Motor neuron (in vitro differentiated cells): ENCODE measurements at regions not wholly inside any gene's neighbourhood (a gene's known extent, or its start where the extent isn't known, plus 50 kb on each side); places are given as distances from the start of the nearest gene placed in this dataset.

Source experiments
- ATAC-seq, 8 experiments: fragments of 200-7000 bp; cut with Tn5 transposase; replicated peaks in 6 of 8; 2 replicates each; pipeline ENCODE4 v1.8.0; 2021; ENCODE audit warnings: mild to moderate bottlenecking in 8 of 8, moderate library complexity in 8 of 8
- H3K27ac ChIP-seq, 2 donors: fragments of 250-450 bp; sonication (Bioruptor Pico); 2 replicates each; pipeline ENCODE4 v1.9.0; 2021; ENCODE audit warnings: antibody characterized with exemption in 2 of 2, mild to moderate bottlenecking in 2 of 2, moderate library complexity in 1 of 2
- H3K4me1 ChIP-seq, 2 donors: fragments of 250-450 bp; sonication (Bioruptor Pico); replicated peaks in 1 of 2; 2 replicates each; pipeline ENCODE4 v1.6.1; 2021; ENCODE audit warnings: antibody characterized with exemption in 2 of 2, mild to moderate bottlenecking in 2 of 2, moderate library complexity in 1 of 2
- H3K4me3 ChIP-seq, 5 donors: fragments of 250-450 bp; sonication (Bioruptor Pico); 2 replicates each; pipeline ENCODE4 v1.9.0; 2021; ENCODE audit warnings: antibody characterized with exemption in 5 of 5, mild to moderate bottlenecking in 5 of 5, moderate library complexity in 4 of 5
- WGBS, 10 experiments: fragments of 450-650 bp; shearing (Covaris generic); methylation state at CpG; one replicate each; pipeline ENCODE4 v1.0.0; 2022; 5-methylcytosine and 5-hydroxymethylcytosine counted together
- in situ Hi-C, 9 experiments: fragments of 400-800 bp; cut with MboI; loops; one replicate each; pipeline ENCODE4 v1.15.0; 2021; ENCODE audit warnings: low sequenced_read_pairs in 9 of 9, low pct_unique_long_range_greater_than_20kb in 2 of 9; ENCODE audit not compliant: unreplicated experiment in 9 of 9

DNA sequence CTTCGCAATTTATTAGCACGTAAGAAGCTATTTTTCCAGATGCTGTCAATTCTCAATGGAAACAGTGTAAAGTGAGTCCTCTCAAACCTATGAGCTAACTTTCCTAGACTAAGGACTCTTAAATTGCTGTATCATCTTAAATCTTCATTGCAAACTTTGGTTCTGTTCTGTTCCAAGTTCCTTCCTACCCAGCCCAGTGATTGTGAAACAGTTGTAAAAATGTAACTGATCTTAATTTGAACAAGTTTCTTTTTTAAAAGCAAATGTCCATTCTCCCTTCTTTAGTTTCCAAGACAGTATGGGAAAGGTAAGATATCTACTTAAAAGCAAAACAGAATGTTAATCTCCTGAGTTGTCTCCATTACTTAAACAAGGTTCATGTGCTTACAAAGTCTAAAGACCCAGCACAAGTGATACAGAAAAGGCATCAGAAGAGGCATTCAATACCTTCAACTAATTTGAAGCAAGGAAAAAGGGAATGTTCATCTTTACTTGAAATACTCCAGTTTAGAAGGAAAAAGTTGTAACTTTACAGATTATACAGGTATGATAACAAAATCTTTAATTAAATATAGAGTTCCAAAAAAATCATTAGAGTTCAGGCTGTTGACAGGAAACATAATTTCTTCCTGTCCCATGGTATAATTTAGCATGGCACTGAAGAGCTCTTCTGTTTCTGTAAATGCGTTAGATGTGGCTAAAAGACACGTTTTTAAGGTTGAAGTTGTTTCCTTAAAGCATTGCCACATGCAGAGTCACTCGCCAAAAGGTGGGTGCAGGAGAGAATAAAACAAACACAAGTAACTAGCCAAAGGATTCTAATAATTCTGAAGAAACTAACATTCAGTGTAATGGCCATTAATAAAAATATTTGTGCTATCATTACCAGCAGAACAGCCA, 101.5 kb upstream of the USP15 start:
- H3K27ac ChIP-seq: no peak overlapping the region
- 18 to 100% (median 85%) methylated on average over 2 to 5 of the region's 5 CpGs for WGBS, 10 experiments
- H3K4me1 ChIP-seq: no peaks in the 10 kb centered on the region
- no peak for ATAC-seq
- in situ Hi-C loops: no loop called here
- H3K4me3 ChIP-seq: no peak overlapping the region

DNA sequence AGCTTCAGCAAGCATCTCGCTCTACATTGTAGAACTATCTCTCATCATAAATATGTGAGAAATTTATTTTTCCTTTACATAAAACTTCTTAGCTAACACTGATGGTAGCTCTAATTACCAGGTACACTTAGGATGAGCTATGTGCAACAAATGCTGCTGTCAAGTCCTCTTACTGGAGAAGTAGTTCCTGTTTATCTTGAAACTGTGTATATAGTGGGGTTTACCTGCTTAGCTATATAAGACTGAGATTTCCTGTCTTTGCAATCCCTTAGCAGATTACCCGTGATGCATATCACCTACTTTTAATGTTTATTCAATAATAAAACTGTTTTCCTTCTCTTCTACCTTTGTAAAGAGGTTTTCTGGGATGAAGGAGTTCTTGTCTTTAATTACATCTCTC, 98.0 kb upstream of the USP15 start:
- Histone ChIP-seq H3K27ac (no peak overlapping the region), H3K4me1 (no peaks in the 10 kb centered on the region), H3K4me3 (no peak overlapping the region)
- ATAC-seq: no peak
- 0 to 100% (median 65%) methylated on average over 1 to 2 of the region's 2 CpGs; no CpG with 5 or more reads in 3 of the 10 experiments for WGBS, 10 experiments
- in situ Hi-C loops: no loop called here

DNA sequence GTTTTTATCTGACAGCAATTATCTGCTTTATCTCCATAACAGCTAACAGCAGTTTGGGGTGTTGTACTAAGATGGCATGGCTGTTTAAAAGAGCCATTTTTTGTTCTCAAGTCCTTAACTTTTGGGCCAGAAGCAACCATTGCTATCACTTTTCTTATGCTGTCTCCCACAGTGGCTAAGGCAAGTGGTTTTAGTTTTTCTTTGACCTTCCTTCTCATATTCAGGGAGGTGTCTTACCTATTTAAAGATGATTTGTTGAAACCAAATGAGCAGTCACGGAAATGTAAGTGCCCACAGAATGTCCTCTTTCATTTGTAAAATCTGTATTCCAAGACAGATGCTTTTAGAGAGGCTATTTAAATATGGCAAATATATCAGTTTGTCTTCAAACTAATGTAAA, 96.8 kb upstream of the USP15 start:
- H3K27ac ChIP-seq: no peak overlapping the region
- H3K4me1 ChIP-seq: no peaks in the 10 kb centered on the region
- in situ Hi-C loops: no loop called here
- no peak overlapping the region for H3K4me3 ChIP-seq
- no peak for ATAC-seq
- 0 to 100% (median 82%) methylated on average over 1 of the region's 1 CpG; no CpG with 5 or more reads in 4 of the 10 experiments for WGBS, 10 experiments

DNA sequence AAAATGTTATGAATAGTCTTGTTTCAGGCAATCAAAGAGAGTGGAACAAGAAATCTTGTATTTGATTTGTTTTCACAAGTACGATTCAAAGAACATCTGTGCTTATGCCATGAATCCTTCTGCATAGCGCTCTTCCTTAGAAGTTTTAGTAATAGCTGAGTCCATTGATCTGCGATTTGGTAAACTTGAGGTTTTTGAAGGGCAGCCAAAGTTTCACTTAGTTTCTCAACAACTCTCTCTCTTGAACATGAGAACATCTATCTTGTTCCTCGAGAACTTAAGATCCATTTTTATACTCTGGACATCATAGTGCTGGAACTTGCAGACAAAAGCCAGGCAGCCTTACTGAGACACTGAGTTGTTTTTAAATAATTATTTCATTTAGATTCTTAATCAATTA, 96.2 kb upstream of the USP15 start:
- in situ Hi-C loops: no loop called here
- Histone ChIP-seq H3K4me3 (no peak overlapping the region), H3K4me1 (no peaks in the 10 kb centered on the region), H3K27ac (no peak overlapping the region)
- 5 to 100% (median 81%) methylated on average over 2 to 4 of the region's 4 CpGs; no CpG with 5 or more reads in 1 of the 10 experiments for WGBS, 10 experiments
- ATAC-seq: no peak

DNA sequence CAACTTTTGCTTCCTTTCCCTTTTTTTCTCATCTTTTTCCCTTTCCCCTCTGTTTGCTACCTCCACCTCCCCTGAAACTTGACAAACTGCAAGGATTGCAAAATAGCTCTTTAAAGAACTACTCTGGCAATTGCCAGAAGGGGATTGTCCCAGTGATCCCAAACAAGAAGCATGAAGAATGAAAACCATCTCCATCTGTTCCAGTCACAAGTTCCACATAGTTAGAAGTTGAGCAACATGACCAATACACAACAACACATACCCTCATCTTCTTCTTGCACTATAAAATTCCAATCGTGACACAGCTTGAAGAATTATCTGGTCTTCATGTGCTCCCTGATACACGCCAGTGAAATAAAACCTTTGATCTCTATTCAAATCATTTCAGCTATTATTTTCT, 93.7 kb upstream of the USP15 start:
- in situ Hi-C loops: no loop called here
- whole genome bisulfite sequencing, 10 experiments: 0 to 100% (median 67%) methylated on average over 1 to 2 of the region's 2 CpGs; no CpG with 5 or more reads in 3 of the 10 experiments
- ATAC-seq: no peak

DNA sequence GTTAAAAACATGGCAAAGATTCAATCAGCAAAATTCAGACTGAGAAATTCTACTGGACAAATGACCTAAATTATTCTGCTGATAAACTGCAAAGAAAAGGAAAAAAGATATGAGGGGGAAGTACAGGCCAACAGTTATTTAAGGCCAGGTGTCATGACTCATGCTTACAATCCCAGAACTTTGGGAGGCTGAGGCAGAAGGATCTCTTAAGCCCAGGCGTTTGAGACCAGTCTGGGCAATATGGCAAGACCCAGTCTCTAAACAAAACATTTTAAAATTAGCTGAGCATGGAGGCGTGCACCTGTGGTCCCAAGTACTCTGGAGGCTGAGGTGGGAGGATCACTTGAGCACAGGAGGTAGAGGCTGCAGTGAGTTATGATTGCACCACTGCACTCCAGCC, 91.8 kb upstream of the USP15 start:
- H3K4me1 ChIP-seq: no peaks in the 10 kb centered on the region
- in situ Hi-C loops: no loop called here
- no peak overlapping the region for H3K4me3 ChIP-seq
- WGBS, 10 experiments: 0 to 100% (median 92%) methylated on average over 1 to 2 of the region's 2 CpGs; no CpG with 5 or more reads in 3 of the 10 experiments
- no peak for ATAC-seq
- H3K27ac ChIP-seq: no peak overlapping the region

More for the DNA sequence above, 93.7 kb upstream of the USP15 start:
- Histone ChIP-seq H3K4me1 (no peaks in the 10 kb centered on the region), H3K4me3 (no peak overlapping the region), H3K27ac (no peak overlapping the region)

DNA sequence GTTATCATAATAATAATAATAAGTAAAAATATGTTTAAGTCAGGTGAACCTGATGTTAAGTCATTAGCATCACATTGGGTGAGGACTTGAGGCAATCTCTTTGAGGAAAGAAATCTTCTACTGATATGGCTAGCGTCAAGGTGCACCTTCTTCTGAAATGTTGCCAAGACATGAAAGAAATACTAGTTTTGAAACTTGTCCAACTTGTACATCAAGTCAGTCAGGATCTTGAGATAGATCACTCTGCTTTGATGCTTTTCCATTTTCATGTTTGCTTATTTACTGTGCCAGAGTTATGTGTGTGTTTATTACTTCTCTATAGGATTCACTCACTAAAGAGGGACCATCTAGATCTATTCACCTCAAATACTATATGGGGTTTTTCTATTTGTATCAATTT, 90.0 kb upstream of the USP15 start:
- no peak for ATAC-seq
- Histone ChIP-seq H3K4me3 (no peak overlapping the region), H3K4me1 (no peaks in the 10 kb centered on the region), H3K27ac (no peak overlapping the region)
- in situ Hi-C loops: no loop called here
- WGBS, 10 experiments: 75 to 100% (median 100%) methylated on average over 1 of the region's 1 CpG; no CpG with 5 or more reads in 3 of the 10 experiments

DNA sequence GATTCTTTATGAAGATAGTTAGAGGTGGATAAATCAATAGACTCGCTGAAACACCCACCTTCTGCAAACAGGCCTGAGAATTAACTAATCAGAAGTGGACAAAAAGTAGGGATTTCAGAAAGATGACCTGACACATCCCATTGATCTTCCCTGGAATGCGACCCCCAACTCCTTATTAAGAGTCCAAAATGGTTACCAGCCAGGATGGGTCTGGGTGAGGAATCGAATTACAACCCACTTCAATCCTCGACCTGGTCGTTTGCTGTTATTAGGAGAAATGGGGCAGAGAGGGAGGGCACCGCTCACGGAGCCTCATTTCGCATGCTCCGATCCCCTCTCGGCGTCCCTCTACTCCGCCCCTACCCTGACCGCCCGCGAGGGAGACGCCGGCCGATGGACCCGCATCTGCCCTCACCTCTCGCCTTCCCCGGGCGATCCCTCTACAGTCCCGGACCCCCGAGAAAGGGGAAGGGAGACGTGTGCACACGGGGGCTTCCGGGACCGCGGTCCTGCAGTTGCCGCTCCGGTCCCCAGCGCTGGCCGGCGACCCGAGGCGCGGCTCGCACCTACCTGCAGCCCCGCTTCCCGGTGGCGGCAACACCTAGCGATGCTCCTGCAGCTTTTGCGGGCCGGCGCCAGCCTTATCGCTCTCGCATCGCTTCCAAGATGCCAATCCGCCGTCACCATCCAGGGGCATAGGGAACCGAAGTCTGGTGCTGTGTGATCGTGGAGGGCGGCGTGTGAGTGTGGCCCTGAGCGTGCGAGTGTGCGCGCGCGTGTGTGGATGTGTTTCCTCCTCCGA, 69.3 kb upstream of the USP15 start:
- WGBS, 10 experiments: 0 to 20% (median 0%) methylated on average over 1 to 16 of the region's 61 CpGs; no CpG with 5 or more reads in 4 of the 10 experiments
- ATAC-seq: peak in 5 of 8 experiments; percentile 20 to 42 (median 31)
- no peak overlapping the region for H3K27ac ChIP-seq
- H3K4me3 ChIP-seq: peak overlapping the region; percentile 33 to 57 (median 48)
- in situ Hi-C loops: no loop called here
- H3K4me1 ChIP-seq: peaks cover 4 to 9% of the 10 kb centered on the region in 2 donors

DNA sequence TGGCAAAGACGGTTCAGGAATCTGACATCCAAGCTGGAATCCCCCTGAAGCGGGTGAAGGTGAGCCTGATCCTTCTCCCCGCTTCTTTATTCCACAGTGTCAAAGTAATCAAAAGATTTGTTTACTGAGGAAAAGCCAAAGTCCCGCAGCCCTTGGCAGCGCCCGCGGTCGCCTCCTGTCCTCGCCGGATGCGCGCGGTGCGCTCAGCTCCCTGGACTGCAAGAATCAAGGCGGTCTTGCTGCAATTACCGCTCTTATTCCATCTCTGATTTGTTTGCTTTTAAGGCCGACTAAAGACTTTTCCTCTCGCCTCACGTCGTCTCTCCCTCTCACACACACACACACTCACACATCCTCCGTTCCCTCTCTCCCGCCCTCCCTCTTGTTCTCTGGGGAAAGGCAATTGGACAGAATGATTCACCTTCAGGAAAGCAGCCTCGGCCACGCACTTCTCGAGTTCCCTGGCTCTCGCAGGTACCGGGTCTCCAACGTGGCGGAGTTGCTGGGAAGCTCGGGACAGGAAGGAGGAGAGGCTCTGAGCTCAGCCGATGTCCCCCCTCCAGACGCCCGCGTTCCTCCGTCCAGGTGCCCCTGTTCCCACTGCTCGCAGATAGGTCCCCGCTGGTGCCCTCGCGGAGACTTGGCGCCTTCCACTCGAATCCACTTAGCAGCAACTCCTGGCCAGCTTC, 68.6 kb upstream of the USP15 start:
- ATAC-seq: peak; percentile 7 to 52 (median 37)
- 0 to 20% (median 6%) methylated on average over 1 to 14 of the region's 41 CpGs; no CpG with 5 or more reads in 2 of the 10 experiments for WGBS, 10 experiments
- Histone ChIP-seq H3K4me3 (peak overlapping the region; percentile 33 to 57 (median 48)), H3K27ac (no peak overlapping the region), H3K4me1 (peaks cover 4 to 9% of the 10 kb centered on the region in 2 donors)
- in situ Hi-C loops: no loop called here

DNA sequence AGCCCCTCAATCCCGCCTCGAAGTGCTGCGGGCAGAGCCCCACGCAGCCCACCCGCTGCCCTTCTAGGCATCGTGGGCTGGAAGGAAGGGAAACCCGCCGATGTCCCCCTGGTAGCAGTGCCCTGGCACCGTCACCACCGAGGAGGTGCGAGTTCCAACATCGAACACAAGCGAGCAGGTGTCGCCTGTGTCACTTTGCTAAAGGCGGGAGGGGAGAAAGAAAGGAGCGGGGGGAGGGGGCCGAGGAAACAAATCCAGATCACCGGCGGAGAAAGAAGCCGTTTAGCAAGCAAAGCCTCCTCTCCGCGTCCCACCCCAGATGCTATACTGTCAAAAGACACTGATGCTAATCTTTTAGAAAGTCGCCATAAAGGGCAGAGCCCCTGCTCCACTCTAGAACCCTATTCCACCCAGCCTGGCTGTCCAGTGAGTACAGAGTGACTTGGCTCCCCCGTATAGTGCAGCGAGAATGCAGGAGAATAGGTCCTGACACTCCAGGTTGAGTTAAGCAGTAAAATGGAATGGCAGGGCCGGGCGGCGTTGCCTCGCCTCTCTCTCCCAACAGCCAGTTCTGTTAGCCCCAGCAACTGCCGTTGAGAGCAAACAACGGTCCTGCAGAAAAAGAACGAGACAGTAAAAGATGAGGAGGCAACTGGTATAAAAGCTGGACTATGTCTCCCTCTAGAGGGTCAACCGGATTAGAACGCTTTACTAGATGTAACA, 67.9 kb upstream of the USP15 start:
- Histone ChIP-seq H3K4me1 (peaks cover 4 to 9% of the 10 kb centered on the region in 2 donors), H3K4me3 (peak overlapping the region; percentile 33 to 57 (median 48)), H3K27ac (no peak overlapping the region)
- peak; percentile 89 to 95 (median 90) for ATAC-seq
- 0 to 6% (median 0%) methylated on average over 1 to 10 of the region's 34 CpGs; no CpG with 5 or more reads in 1 of the 10 experiments for WGBS, 10 experiments
- in situ Hi-C loops: no loop called here

DNA sequence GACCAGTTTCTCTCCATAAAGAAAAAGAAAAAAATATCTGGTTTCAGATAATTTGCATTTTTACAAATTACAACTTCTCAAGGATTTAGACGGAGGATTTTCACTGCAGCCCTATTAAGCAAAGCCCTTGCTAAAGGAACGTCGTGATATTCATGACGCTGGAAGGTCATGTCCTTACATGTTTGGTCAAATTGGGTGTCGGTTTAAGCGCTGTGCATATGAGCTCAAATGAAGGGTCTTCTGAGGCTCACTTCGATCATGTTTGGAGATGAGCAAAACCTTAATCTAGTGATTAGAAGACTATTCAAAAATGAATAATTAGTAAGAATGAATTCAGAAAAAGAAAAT, 67.3 kb upstream of the USP15 start:
- in situ Hi-C loops: no loop called here
- no peak overlapping the region for H3K27ac ChIP-seq
- peak in 4 of 8 experiments; percentile 3 to 72 (median 24) for ATAC-seq
- peaks cover 4 to 9% of the 10 kb centered on the region in 2 donors for H3K4me1 ChIP-seq
- peak overlapping the region; percentile 33 to 57 (median 48) for H3K4me3 ChIP-seq
- WGBS, 10 experiments: 4 to 37% (median 28%) methylated on average over 4 to 7 of the region's 7 CpGs; no CpG with 5 or more reads in 1 of the 10 experiments

DNA sequence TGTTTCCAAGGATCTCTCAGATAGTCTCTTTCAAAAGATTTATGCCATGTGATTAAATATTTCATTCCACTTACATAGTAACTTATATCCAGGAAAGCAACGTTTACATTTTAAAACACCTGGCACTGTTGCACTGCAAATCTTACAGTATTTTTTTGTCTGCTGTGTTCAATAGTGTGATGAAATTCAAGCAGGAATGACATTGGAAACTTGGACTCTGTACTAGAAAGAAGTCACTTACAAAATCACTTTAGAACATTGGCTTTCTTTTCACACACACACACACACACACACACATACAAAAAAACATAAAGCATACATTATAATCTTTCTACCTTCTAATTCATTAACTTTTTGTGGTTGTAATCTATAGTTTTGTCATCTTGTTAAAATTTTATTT, 66.2 kb upstream of the USP15 start:
- Histone ChIP-seq H3K4me3 (no peak overlapping the region), H3K4me1 (peaks cover 4 to 9% of the 10 kb centered on the region in 2 donors), H3K27ac (no peak overlapping the region)
- WGBS, 10 experiments: 11 to 75% (median 33%) methylated on average over 1 of the region's 1 CpG; no CpG with 5 or more reads in 4 of the 10 experiments
- no peak for ATAC-seq
- in situ Hi-C loops: no loop called here
